ENCODE measurements at regions not wholly inside any gene's neighbourhood (a gene's known extent, or its start where the extent isn't known, plus 50 kb on each side); places are given as distances from the start of the nearest gene placed in this dataset.

DNA sequence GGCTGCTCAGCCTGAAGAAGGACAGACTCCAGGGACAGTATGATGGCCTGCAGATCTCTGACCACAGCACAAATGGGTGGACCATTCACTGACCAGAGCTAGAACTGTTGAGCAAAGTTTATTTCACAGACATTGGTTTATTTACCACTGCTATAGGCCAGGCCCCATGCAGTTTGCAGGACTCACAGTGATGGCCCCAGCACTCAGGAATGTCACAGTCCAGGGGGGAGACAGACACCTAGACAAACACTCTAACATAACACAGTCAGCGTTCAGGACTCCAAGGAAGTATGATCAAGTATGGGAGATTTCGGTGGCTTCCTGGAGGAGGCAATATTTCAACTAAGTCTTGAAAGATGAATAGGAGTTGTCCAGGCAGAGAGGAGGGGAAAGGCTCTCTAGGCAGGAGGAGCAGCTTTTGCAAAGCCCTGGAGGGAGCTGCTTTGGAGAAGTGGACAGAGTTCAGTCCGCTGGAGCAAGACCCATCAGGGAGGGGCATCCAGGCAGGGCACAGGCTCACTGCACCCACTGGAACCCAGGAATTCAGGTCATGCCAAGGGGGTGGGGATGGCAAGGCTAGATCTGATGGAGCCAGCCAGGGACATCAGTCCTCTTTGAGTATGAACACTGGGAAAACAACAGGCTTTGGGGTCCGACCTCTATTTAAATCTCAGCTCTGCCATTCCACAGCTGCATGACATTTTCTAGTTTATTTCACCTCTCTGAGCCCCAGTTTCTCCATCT is 454.3 kb downstream of the MATN1 start:
- TF ChIP-seq CBX5 (IDR thresholded peaks at IDR 0.05; ENCODE audit: low read depth) (no peak), CTCF (IDR thresholded peaks at IDR 0.05 in 2 of 3, conservative IDR thresholded peaks at IDR 0.05 in 1 of 3; ENCODE audit: control insufficient read depth in 2 of 3, extremely low read depth in 1 of 3, insufficient read depth in 1 of 3, low read depth in 3 of 3, low read length in 3 of 3) (no peak), JUND (IDR thresholded peaks at IDR 0.05; ENCODE audit: low read depth, low read length) (no peak), RAD21 (IDR thresholded peaks at IDR 0.05; ENCODE audit: insufficient read depth, low read depth, low read length) (no peak), BRCA1 (IDR thresholded peaks at IDR 0.05; ENCODE audit: low read depth, low read length) (no peak), RELA (IDR thresholded peaks at IDR 0.05; ENCODE audit: borderline replicate concordance, partially characterized antibody) (no peak), POLR2AphosphoS5 (IDR thresholded peaks at IDR 0.05; ENCODE audit: low read length) (no peak), NR2F1 (conservative IDR thresholded peaks at IDR 0.05) (no peak), FOXM1 (IDR thresholded peaks at IDR 0.05; ENCODE audit: low read depth, low read length) (no peak), IKZF2 (IDR thresholded peaks at IDR 0.05) (no peak)
